Neural cell (in vitro differentiated cells): ENCODE measurements at regions not wholly inside any gene's neighbourhood (a gene's known extent, or its start where the extent isn't known, plus 50 kb on each side); places are given as distances from the start of the nearest gene placed in this dataset.

Experiments used
- H2AFZ ChIP-seq: fragments of 200-600, 300-800 bp; sonication (generic), shearing (Covaris generic); 2 replicates; pipeline ENCODE4 v1.6.0; 2014; ENCODE audit warnings: low read depth, mild to moderate bottlenecking, antibody characterized with exemption, low read length, moderate library complexity
- H3F3A ChIP-seq: fragments of 200-600 bp; shearing (Covaris generic); 2 replicates; pipeline ENCODE4 v1.6.1; 2016; ENCODE audit warnings: mild to moderate bottlenecking, moderate library complexity, mixed read lengths, antibody characterized with exemption, low read length; ENCODE audit not compliant: insufficient read depth, poor library complexity, severe bottlenecking
- H3K27ac ChIP-seq: fragments of 200-600, 300-800 bp; sonication (generic), shearing (Covaris generic); 2 replicates; pipeline ENCODE4 v1.5.1; 2014; ENCODE audit warnings: mild to moderate bottlenecking, low read length, moderate library complexity
- H3K27me3 ChIP-seq: fragments of 300-800, 200-600 bp; sonication (generic), shearing (Covaris generic); 2 replicates; pipeline ENCODE4 v1.6.0; 2014; ENCODE audit warnings: mild to moderate bottlenecking, low read depth, low read length, moderate library complexity; ENCODE audit not compliant: insufficient read depth
- H3K36me3 ChIP-seq: fragments of 300-800, 200-600 bp; sonication (generic), shearing (Covaris generic); 2 replicates; pipeline ENCODE4 v1.5.1; 2014; ENCODE audit warnings: mild to moderate bottlenecking, antibody characterized with exemption, low read length, moderate library complexity; ENCODE audit not compliant: insufficient read depth
- H3K4me2 ChIP-seq: fragments of 300-800, 200-600 bp; sonication (generic), shearing (Covaris generic); 2 replicates; pipeline ENCODE4 v1.6.0; 2014; ENCODE audit warnings: mild to moderate bottlenecking, low read length
- H3K4me3 ChIP-seq: fragments of 300-800, 200-600 bp; sonication (generic), shearing (Covaris generic); 2 replicates; pipeline ENCODE4 v1.5.1; 2014; ENCODE audit warnings: mild to moderate bottlenecking, low read length, moderate library complexity
- H3K79me2 ChIP-seq: fragments of 200-600 bp; shearing (Covaris generic); replicated peaks from 2 replicates; pipeline ENCODE4 v1.6.0; 2014; ENCODE audit warnings: mild to moderate bottlenecking, low read length, moderate library complexity; ENCODE audit not compliant: insufficient read depth
- H3K9ac ChIP-seq: fragments of 300-800, 200-600 bp; sonication (generic), shearing (Covaris generic); 2 replicates; pipeline ENCODE4 v1.6.1; 2016; ENCODE audit warnings: mild to moderate bottlenecking, low read length, mixed read lengths
- H3K9me2 ChIP-seq: fragments of 200-600 bp; shearing (Covaris generic); 2 replicates; pipeline ENCODE4 v1.6.1; 2016; ENCODE audit warnings: mild to moderate bottlenecking, low read length, mixed read lengths; ENCODE audit not compliant: insufficient read depth
- H3K9me3 ChIP-seq: fragments of 200-600, 300-800 bp; sonication (generic), shearing (Covaris generic); 2 replicates; pipeline ENCODE4 v1.6.1; 2016; ENCODE audit warnings: mild to moderate bottlenecking, mixed run types, low read length, moderate library complexity, mixed read lengths
- H4K20me1 ChIP-seq: fragments of 200-600 bp; shearing (Covaris generic); 2 replicates; pipeline ENCODE4 v1.6.1; 2016; ENCODE audit warnings: mild to moderate bottlenecking, mixed run types; ENCODE audit not compliant: insufficient read depth
- EP300 ChIP-seq: fragments of 450-650 bp; conservative IDR thresholded peaks from 2 replicates; pipeline ENCODE4 v1.6.1; 2014; ENCODE audit warnings: antibody characterized with exemption, mild to moderate bottlenecking, moderate library complexity; ENCODE audit not compliant: poor library complexity, severe bottlenecking
- EZH2 ChIP-seq: fragments of 200-600, 300-800 bp; shearing (Covaris generic), sonication (generic); IDR thresholded peaks from 2 replicates; pipeline ENCODE4 v1.6.1; 2014; ENCODE audit warnings: antibody characterized with exemption, low read length, borderline replicate concordance, mild to moderate bottlenecking; ENCODE audit not compliant: insufficient read depth, poor library complexity, severe bottlenecking
- MXI1 ChIP-seq: fragments of 450-650 bp; conservative IDR thresholded peaks from 2 replicates; pipeline ENCODE4 v1.6.1; 2014; ENCODE audit warnings: antibody characterized with exemption, mild to moderate bottlenecking; ENCODE audit not compliant: poor library complexity, severe bottlenecking
- POLR2AphosphoS5 ChIP-seq: IDR thresholded peaks from 2 replicates; pipeline ENCODE4 v1.6.1; 2012
- RAD21 ChIP-seq: fragments of 450-650 bp; conservative IDR thresholded peaks from 2 replicates; pipeline ENCODE4 v1.6.1; 2014; ENCODE audit warnings: antibody characterized with exemption, mild to moderate bottlenecking, moderate library complexity
- REST ChIP-seq: IDR thresholded peaks from 2 replicates; pipeline ENCODE4 v1.6.1; 2012; ENCODE audit warnings: borderline replicate concordance
- SMC3 ChIP-seq: fragments of 450-650 bp; conservative IDR thresholded peaks from 2 replicates; pipeline ENCODE4 v1.6.1; 2014; ENCODE audit warnings: antibody characterized with exemption, mild to moderate bottlenecking, moderate library complexity; ENCODE audit not compliant: poor library complexity
- TAF1 ChIP-seq: IDR thresholded peaks from 2 replicates; pipeline ENCODE4 v1.6.1; 2012; ENCODE audit warnings: low read depth
- TF ChIP-seq, protein P1 (sequence below): fragments of 450-650 bp; IDR thresholded peaks from 2 replicates; pipeline ENCODE4 v1.5.1; 2014; ENCODE audit warnings: antibody characterized with exemption, mild to moderate bottlenecking, moderate library complexity; ENCODE audit not compliant: poor library complexity, severe bottlenecking

DNA sequence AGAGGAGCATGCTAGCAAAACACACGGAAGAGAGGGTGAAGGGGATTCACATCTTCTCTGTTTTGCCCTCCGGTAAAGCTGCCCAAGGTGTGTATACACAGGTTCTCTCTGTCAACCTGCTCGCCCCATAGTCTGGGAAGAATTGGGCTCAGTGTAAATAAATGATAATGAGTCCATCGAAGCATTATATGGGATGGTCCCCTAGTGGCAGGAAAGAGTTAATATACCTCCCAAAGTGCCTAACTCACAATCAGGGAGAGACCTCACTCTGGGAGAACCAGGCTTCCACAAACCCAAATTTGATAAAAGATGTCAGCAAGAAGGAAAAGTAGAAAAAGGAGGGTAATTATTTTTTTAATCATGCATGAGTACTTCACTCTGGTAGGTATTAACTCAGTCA, 262.2 kb upstream of the ZNF521 start:
- H3K4me3 ChIP-seq, result no peak overlapping the region
- H4K20me1 ChIP-seq, result no peaks in the 10 kb centered on the region
- no peaks in the 10 kb centered on the region for H3K36me3 ChIP-seq
- H3K79me2 ChIP-seq, result no peaks in the 10 kb centered on the region
- H3F3A ChIP-seq, result no peaks in the 10 kb centered on the region
- H3K9me2 ChIP-seq, result no peaks in the 10 kb centered on the region
- H3K27ac ChIP-seq, result no peak overlapping the region
- no peak overlapping the region for H3K4me2 ChIP-seq
- no peaks in the 10 kb centered on the region for H3K27me3 ChIP-seq
- no peak overlapping the region for H2AFZ ChIP-seq
- H3K9me3 ChIP-seq, result no peaks in the 10 kb centered on the region
- H3K9ac ChIP-seq, result no peak overlapping the region
- TF ChIP-seq SMC3 (no peak), EP300 (no peak), EZH2 (no peak), POLR2AphosphoS5 (no peak), REST (no peak), TAF1 (no peak), RAD21 (no peak), MXI1 (no peak)
- TF ChIP-seq, protein P1, sequence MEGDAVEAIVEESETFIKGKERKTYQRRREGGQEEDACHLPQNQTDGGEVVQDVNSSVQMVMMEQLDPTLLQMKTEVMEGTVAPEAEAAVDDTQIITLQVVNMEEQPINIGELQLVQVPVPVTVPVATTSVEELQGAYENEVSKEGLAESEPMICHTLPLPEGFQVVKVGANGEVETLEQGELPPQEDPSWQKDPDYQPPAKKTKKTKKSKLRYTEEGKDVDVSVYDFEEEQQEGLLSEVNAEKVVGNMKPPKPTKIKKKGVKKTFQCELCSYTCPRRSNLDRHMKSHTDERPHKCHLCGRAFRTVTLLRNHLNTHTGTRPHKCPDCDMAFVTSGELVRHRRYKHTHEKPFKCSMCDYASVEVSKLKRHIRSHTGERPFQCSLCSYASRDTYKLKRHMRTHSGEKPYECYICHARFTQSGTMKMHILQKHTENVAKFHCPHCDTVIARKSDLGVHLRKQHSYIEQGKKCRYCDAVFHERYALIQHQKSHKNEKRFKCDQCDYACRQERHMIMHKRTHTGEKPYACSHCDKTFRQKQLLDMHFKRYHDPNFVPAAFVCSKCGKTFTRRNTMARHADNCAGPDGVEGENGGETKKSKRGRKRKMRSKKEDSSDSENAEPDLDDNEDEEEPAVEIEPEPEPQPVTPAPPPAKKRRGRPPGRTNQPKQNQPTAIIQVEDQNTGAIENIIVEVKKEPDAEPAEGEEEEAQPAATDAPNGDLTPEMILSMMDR, result no peak

DNA sequence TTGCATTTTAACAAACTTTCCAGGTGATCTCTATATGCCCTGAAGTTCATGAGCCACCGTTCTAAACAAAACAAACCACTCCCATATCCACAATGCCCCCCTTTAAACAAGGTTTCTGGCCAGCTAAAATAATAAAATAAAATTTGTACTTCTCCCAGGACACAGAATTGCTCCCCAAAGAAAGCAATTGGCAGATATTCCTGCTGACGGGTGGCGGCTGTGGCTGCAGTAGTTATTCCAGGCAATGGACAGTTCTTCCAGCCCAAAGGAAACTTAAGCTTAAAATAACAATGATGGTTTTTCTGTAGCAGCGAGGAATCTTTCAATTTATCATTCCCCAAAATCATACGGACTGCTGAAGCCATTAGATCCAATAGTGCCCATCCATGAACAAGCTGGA, 260.5 kb upstream of the ZNF521 start:
- Histone ChIP-seq H3K4me3 (no peak overlapping the region), H4K20me1 (no peaks in the 10 kb centered on the region), H3K27ac (no peak overlapping the region), H3K79me2 (no peaks in the 10 kb centered on the region), H3K4me2 (no peak overlapping the region), H3F3A (no peaks in the 10 kb centered on the region), H3K36me3 (no peaks in the 10 kb centered on the region), H3K9me2 (no peaks in the 10 kb centered on the region), H3K9ac (no peak overlapping the region), H3K9me3 (no peaks in the 10 kb centered on the region), H2AFZ (no peak overlapping the region), H3K27me3 (no peaks in the 10 kb centered on the region)
- TF ChIP-seq EP300, result no peak
- no peak for TF ChIP-seq RAD21
- no peak for TF ChIP-seq EZH2
- no peak for TF ChIP-seq REST
- no peak for TF ChIP-seq MXI1
- TF ChIP-seq, protein P1, result no peak
- no peak for TF ChIP-seq POLR2AphosphoS5
- TF ChIP-seq SMC3, result no peak
- TF ChIP-seq TAF1, result no peak
